SK-N-MC (cell line): ENCODE measurements at regions not wholly inside any gene's neighbourhood (a gene's known extent, or its start where the extent isn't known, plus 50 kb on each side); places are given as distances from the start of the nearest gene placed in this dataset.

Experiments used
- EZH2 ChIP-seq: fragments of 200-600 bp; sonication (generic); IDR thresholded peaks from one replicate; pipeline ENCODE4 v1.6.1; 2017; ENCODE audit warnings: antibody characterized with exemption
- FOXP2 ChIP-seq: optimal IDR thresholded peaks from 2 replicates; pipeline ENCODE3; 2011; ENCODE audit warnings: mild to moderate bottlenecking, moderate library complexity; ENCODE audit not compliant: insufficient read depth; ENCODE audit errors: extremely low read length, control extremely low read depth
- POLR2AphosphoS5 ChIP-seq: IDR thresholded peaks from 2 replicates; pipeline ENCODE4 v1.6.1; 2012; ENCODE audit warnings: mild to moderate bottlenecking, low read depth, low read length, borderline replicate concordance

- TF ChIP-seq EZH2: no peak
- no peak for TF ChIP-seq POLR2AphosphoS5
- TF ChIP-seq FOXP2: no peak
Measured at GRCh38 chr3:127484601-127485388, 105.7 kb downstream of the TPRA1 start.
